ENCODE measurements at regions not wholly inside any gene's neighbourhood (a gene's known extent, or its start where the extent isn't known, plus 50 kb on each side); places are given as distances from the start of the nearest gene placed in this dataset.

DNA sequence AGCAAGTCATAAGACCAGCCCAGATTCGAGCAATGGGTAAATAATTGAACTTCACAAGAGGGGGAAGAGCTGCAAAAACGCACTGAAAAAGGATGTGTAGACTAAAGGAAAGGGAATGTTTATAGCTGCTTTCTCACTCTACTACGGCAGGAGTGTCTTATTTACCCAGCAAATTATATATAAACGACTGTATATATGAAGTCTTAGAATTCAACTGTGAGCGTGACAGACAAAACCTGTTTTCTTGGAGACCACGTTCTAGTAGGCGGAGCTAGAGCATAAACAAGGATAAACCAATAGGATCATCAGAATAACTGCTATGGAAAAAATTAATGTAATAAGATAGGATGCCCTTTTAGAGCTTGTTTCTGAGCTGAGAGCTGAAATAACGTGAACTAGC is 394.6 kb upstream of the MON1B start:
- TF ChIP-seq, protein P1, sequence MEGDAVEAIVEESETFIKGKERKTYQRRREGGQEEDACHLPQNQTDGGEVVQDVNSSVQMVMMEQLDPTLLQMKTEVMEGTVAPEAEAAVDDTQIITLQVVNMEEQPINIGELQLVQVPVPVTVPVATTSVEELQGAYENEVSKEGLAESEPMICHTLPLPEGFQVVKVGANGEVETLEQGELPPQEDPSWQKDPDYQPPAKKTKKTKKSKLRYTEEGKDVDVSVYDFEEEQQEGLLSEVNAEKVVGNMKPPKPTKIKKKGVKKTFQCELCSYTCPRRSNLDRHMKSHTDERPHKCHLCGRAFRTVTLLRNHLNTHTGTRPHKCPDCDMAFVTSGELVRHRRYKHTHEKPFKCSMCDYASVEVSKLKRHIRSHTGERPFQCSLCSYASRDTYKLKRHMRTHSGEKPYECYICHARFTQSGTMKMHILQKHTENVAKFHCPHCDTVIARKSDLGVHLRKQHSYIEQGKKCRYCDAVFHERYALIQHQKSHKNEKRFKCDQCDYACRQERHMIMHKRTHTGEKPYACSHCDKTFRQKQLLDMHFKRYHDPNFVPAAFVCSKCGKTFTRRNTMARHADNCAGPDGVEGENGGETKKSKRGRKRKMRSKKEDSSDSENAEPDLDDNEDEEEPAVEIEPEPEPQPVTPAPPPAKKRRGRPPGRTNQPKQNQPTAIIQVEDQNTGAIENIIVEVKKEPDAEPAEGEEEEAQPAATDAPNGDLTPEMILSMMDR (conservative IDR thresholded peaks at IDR 0.05; ENCODE audit: low read length) = no peak
- TF ChIP-seq EZH2phosphoT487 (IDR thresholded peaks at IDR 0.05; ENCODE audit: borderline replicate concordance) = no peak
